HFFc6 (cell line): ENCODE measurements at regions not wholly inside any gene's neighbourhood (a gene's known extent, or its start where the extent isn't known, plus 50 kb on each side); places are given as distances from the start of the nearest gene placed in this dataset.

ENCODE experiments used
- DNase-seq: peaks from one replicate; pipeline ENCODE4 v3.0.0-alpha.2; 2018
- H3K27ac Mint-ChIP-seq: 2 replicates; pipeline ENCODE4 v1.8.0; 2020; ENCODE audit warnings: mild to moderate bottlenecking, mixed read lengths
- H3K27me3 Mint-ChIP-seq: 2 replicates; pipeline ENCODE4 v1.8.0; 2021; ENCODE audit warnings: mild to moderate bottlenecking, moderate library complexity, mixed read lengths; ENCODE audit not compliant: insufficient read depth
- H3K36me3 Mint-ChIP-seq: 2 replicates; pipeline ENCODE4 v1.8.0; 2021; ENCODE audit warnings: low read depth, mixed read lengths
- H3K4me1 Mint-ChIP-seq: 2 replicates; pipeline ENCODE4 v1.8.0; 2020; ENCODE audit warnings: low read depth, mixed read lengths
- H3K4me3 Mint-ChIP-seq: 2 replicates; pipeline ENCODE4 v1.8.0; 2020; ENCODE audit warnings: mild to moderate bottlenecking, moderate library complexity, mixed read lengths
- H3K9me3 Mint-ChIP-seq: 2 replicates; pipeline ENCODE4 v1.8.0; 2020; ENCODE audit warnings: mild to moderate bottlenecking, mixed read lengths
- CTCF ChIP-seq: fragments of 200-600 bp; sonication (generic); IDR thresholded peaks from 2 replicates; pipeline ENCODE4 v1.5.0; 2021; ENCODE audit warnings: antibody characterized with exemption, mild to moderate bottlenecking

GRCh38 chr18:39380186-39380725 lies 1814.7 kb upstream of the CELF4 start:
- Mint-ChIP-seq H3K9me3 (no peaks in the 10 kb centered on the region), H3K27me3 (no peaks in the 10 kb centered on the region), H3K4me1 (no peaks in the 10 kb centered on the region; the same call in 1 of the 2 replicates), H3K27ac (no peak overlapping the region), H3K4me3 (no peak overlapping the region), H3K36me3 (no peaks in the 10 kb centered on the region)
- DNase-seq = no peak
- TF ChIP-seq CTCF = no peak

- Mint-ChIP-seq H3K4me1 (no peaks in the 10 kb centered on the region; the same call in 1 of the 2 replicates), H3K27ac (no peak overlapping the region), H3K9me3 (no peaks in the 10 kb centered on the region; the same call in 1 of the 2 replicates), H3K36me3 (no peaks in the 10 kb centered on the region), H3K4me3 (no peak overlapping the region), H3K27me3 (no peaks in the 10 kb centered on the region)
- no peak for TF ChIP-seq CTCF
- DNase-seq = no peak
Observed at GRCh38 chr18:39375066-39375465, 1809.5 kb upstream of the CELF4 start.

GRCh38 chr18:39371996-39372395 lies 1806.4 kb upstream of the CELF4 start:
- Mint-ChIP-seq H3K36me3 (no peaks in the 10 kb centered on the region), H3K4me1 (no peaks in the 10 kb centered on the region)
- TF ChIP-seq CTCF = no peak

DNA sequence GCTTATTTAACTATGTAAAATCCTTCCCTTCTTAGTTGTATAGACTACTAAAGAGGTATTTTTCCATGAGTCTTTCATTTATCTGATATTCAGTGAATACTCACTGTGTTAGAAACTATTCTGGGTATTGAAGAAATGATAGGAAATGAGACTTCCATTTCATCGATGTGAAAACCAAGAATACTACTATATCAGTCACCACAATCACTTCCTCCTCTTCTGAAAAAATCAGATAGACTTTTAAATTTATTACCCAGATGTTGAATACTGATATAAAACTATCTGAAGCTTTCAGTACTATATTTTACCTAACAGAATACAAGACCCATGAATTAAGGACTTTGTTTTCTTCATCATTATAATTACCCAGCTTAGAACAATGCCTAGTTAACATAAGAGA lies 1801.1 kb upstream of the CELF4 start:
- no peaks in the 10 kb centered on the region for H3K9me3 Mint-ChIP-seq
- no peaks in the 10 kb centered on the region for H3K27me3 Mint-ChIP-seq
- no peaks in the 10 kb centered on the region for H3K4me1 Mint-ChIP-seq
- no peak overlapping the region for H3K27ac Mint-ChIP-seq
- no peak overlapping the region for H3K4me3 Mint-ChIP-seq
- H3K36me3 Mint-ChIP-seq = no peaks in the 10 kb centered on the region
- DNase-seq = no peak
- TF ChIP-seq CTCF = no peak

More at GRCh38 chr18:39371996-39372395, 1806.4 kb upstream of the CELF4 start:
- Mint-ChIP-seq H3K4me3 (no peak overlapping the region), H3K27me3 (no peaks in the 10 kb centered on the region), H3K9me3 (no peaks in the 10 kb centered on the region; the same call in 1 of the 2 replicates), H3K27ac (no peak overlapping the region)
- DNase-seq = no peak

- TF ChIP-seq CTCF = no peak
- H3K4me3 Mint-ChIP-seq = no peak overlapping the region
- no peak overlapping the region for H3K27ac Mint-ChIP-seq
- no peaks in the 10 kb centered on the region for H3K9me3 Mint-ChIP-seq
- H3K27me3 Mint-ChIP-seq = no peaks in the 10 kb centered on the region
- no peaks in the 10 kb centered on the region for H3K4me1 Mint-ChIP-seq
- DNase-seq = no peak
- H3K36me3 Mint-ChIP-seq = no peaks in the 10 kb centered on the region
Observed at GRCh38 chr18:39365836-39366485, 1800.4 kb upstream of the CELF4 start.
